Loucy (cell line): ENCODE measurements at regions not wholly inside any gene's neighbourhood (a gene's known extent, or its start where the extent isn't known, plus 50 kb on each side); places are given as distances from the start of the nearest gene placed in this dataset.

Source experiments
- H2AFZ ChIP-seq: fragments of 200-600 bp; sonication (generic); 2 replicates; pipeline ENCODE4 v1.6.0; 2016; ENCODE audit warnings: antibody characterized with exemption, mild to moderate bottlenecking, low read length, moderate library complexity
- H3F3A ChIP-seq: fragments of 200-600 bp; 2 replicates; pipeline ENCODE4 v1.6.0; 2016; ENCODE audit warnings: antibody characterized with exemption, low read depth, mild to moderate bottlenecking
- H3K27me3 ChIP-seq: fragments of 200-600 bp; sonication (generic); 2 replicates; pipeline ENCODE4 v1.6.1; 2014; ENCODE audit warnings: low read length, mild to moderate bottlenecking; ENCODE audit not compliant: insufficient read depth, poor library complexity, severe bottlenecking
- H3K36me3 ChIP-seq: fragments of 200-600 bp; sonication (generic); 2 replicates; pipeline ENCODE4 v1.6.1; 2016; ENCODE audit warnings: low read length; ENCODE audit not compliant: insufficient read depth
- H3K4me1 ChIP-seq: fragments of 200-600 bp; sonication (generic); 2 replicates; pipeline ENCODE4 v1.5.1; 2014; ENCODE audit warnings: low read length, mild to moderate bottlenecking; ENCODE audit not compliant: insufficient read depth, poor library complexity, severe bottlenecking
- H3K4me2 ChIP-seq: fragments of 200-600 bp; sonication (generic); 2 replicates; pipeline ENCODE4 v1.6.0; 2014; ENCODE audit warnings: antibody characterized with exemption, low read length, low read depth, mild to moderate bottlenecking; ENCODE audit not compliant: poor library complexity, severe bottlenecking
- H3K4me3 ChIP-seq: fragments of 200-600 bp; sonication (generic); 2 replicates; pipeline ENCODE4 v1.5.1; 2014; ENCODE audit warnings: low read length, mild to moderate bottlenecking, mixed read lengths; ENCODE audit not compliant: poor library complexity, severe bottlenecking
- H3K79me2 ChIP-seq: fragments of 200-600 bp; sonication (generic); 2 replicates; pipeline ENCODE4 v1.6.1; 2014; ENCODE audit warnings: low read length; ENCODE audit not compliant: insufficient read depth
- H3K9ac ChIP-seq: fragments of 200-600 bp; sonication (generic); 2 replicates; pipeline ENCODE4 v1.6.0; 2014; ENCODE audit warnings: mild to moderate bottlenecking, low read depth, low read length, moderate library complexity; ENCODE audit not compliant: poor library complexity, severe bottlenecking
- H3K9me2 ChIP-seq: fragments of 200-600 bp; sonication (generic); replicated peaks from 2 replicates; pipeline ENCODE4 v1.6.1; 2016; ENCODE audit warnings: low read depth, low read length, mixed read lengths
- H3K9me3 ChIP-seq: fragments of 200-600 bp; sonication (generic); 2 replicates; pipeline ENCODE4 v1.6.1; 2014; ENCODE audit warnings: mild to moderate bottlenecking, antibody characterized with exemption, low read length, low read depth; ENCODE audit not compliant: insufficient read depth
- H4K20me1 ChIP-seq: fragments of 200-600 bp; sonication (generic); 2 replicates; pipeline ENCODE4 v1.6.0; 2014; ENCODE audit warnings: antibody characterized with exemption, low read length, mild to moderate bottlenecking; ENCODE audit not compliant: insufficient read depth, poor library complexity, severe bottlenecking
- EZH2phosphoT487 ChIP-seq: fragments of 200-600 bp; IDR thresholded peaks from 2 replicates; pipeline ENCODE4 v1.6.1; 2018; ENCODE audit warnings: antibody characterized with exemption, mild to moderate bottlenecking, moderate library complexity, borderline replicate concordance
- TF ChIP-seq, protein P1 (sequence below): fragments of 200-600 bp; sonication (generic); conservative IDR thresholded peaks from 2 replicates; pipeline ENCODE4 v1.5.1; 2014; ENCODE audit warnings: mild to moderate bottlenecking, antibody characterized with exemption, low read length

DNA sequence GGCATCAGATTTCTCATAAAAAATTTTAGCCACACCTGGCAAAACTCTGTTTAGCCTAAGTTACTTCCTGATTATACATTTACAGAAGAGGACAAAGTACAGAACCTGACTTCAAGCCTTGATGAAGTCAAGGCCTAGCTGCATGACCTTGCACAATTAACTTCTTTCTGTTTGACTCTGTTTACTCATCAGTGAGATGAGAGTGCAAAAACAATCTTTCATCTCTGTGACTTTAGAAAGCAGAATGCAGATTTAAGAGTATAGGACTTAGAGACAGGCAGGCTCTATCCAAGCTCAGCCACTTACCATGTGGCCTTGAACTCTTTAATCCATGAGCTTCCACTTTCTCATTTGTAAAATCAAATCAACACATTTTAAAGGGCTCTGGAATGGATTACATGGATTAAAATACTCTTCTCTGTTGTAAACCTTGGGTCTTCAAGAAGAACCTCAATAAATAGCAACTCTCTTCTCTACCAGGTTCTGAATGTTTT is 1178.9 kb downstream of the FLRT2 start:
- H3K79me2 ChIP-seq = no peaks in the 10 kb centered on the region
- TF ChIP-seq EZH2phosphoT487 = no peak
- TF ChIP-seq, protein P1, sequence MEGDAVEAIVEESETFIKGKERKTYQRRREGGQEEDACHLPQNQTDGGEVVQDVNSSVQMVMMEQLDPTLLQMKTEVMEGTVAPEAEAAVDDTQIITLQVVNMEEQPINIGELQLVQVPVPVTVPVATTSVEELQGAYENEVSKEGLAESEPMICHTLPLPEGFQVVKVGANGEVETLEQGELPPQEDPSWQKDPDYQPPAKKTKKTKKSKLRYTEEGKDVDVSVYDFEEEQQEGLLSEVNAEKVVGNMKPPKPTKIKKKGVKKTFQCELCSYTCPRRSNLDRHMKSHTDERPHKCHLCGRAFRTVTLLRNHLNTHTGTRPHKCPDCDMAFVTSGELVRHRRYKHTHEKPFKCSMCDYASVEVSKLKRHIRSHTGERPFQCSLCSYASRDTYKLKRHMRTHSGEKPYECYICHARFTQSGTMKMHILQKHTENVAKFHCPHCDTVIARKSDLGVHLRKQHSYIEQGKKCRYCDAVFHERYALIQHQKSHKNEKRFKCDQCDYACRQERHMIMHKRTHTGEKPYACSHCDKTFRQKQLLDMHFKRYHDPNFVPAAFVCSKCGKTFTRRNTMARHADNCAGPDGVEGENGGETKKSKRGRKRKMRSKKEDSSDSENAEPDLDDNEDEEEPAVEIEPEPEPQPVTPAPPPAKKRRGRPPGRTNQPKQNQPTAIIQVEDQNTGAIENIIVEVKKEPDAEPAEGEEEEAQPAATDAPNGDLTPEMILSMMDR = no peak
- no peaks in the 10 kb centered on the region for H3K9me2 ChIP-seq
- H3K4me2 ChIP-seq = no peak overlapping the region
- no peaks in the 10 kb centered on the region for H3K27me3 ChIP-seq
- H3F3A ChIP-seq = no peaks in the 10 kb centered on the region; the same call in 1 of the 2 replicates
- no peaks in the 10 kb centered on the region for H4K20me1 ChIP-seq
- H3K4me1 ChIP-seq = peaks cover 33% of the 10 kb centered on the region
- H3K9me3 ChIP-seq = peaks cover 6% of the 10 kb centered on the region; the same call in 1 of the 2 replicates
- no peak overlapping the region for H3K9ac ChIP-seq
- no peak overlapping the region for H3K4me3 ChIP-seq
- no peaks in the 10 kb centered on the region for H3K36me3 ChIP-seq
- H2AFZ ChIP-seq = peak overlapping the region; percentile 50

DNA sequence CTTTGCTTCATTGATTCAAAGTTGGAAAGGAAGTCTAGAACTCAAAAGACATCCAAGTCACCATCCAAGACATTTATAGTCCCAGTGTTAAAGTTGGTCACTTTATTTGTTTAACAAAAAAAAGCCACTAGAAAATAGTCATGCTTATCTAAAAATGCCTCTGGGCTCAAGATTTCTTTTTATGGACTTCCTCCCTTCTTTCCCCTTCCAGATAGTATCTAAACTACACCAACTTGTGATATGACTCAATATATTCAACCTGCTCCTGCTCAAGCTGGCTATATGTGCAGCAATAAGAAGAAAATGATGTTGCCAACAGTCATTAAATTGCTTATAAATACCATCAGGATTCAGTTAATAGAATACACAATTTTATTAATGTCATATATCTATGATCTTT is 1177.1 kb downstream of the FLRT2 start:
- Histone ChIP-seq H3F3A (no peaks in the 10 kb centered on the region; the same call in 1 of the 2 replicates), H2AFZ (no peak overlapping the region), H3K4me3 (peak overlapping the region; percentile 1), H3K27me3 (no peaks in the 10 kb centered on the region), H3K9me3 (peaks cover 6% of the 10 kb centered on the region; the same call in 1 of the 2 replicates), H3K79me2 (no peaks in the 10 kb centered on the region), H3K9me2 (no peaks in the 10 kb centered on the region), H4K20me1 (no peaks in the 10 kb centered on the region), H3K4me2 (peak overlapping the region; percentile 51), H3K4me1 (peaks cover 33% of the 10 kb centered on the region), H3K36me3 (no peaks in the 10 kb centered on the region), H3K9ac (no peak overlapping the region)
- TF ChIP-seq, protein P1 = no peak
- TF ChIP-seq EZH2phosphoT487 = no peak

DNA sequence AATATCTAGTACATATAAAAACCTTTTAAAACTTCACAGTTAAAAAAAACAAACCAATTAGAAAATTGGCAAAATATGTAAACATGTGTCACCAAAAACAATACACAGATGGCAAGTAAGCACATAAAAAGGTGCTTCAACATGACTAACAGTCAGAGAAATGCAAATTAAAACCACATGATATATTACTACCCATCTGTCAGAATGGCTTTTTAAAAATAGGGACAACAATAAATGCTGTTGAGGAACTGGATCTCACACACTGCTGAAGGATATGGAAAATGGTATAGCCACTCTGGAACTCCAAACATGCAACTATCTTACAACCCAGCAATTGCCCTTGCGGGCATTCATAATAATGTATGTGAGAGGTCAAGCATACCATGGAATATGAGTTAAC is 1153.6 kb downstream of the FLRT2 start:
- TF ChIP-seq EZH2phosphoT487 = no peak
- TF ChIP-seq, protein P1 = no peak
- H2AFZ ChIP-seq = no peak overlapping the region
- H3K4me2 ChIP-seq = no peak overlapping the region
- H3F3A ChIP-seq = no peaks in the 10 kb centered on the region
- H3K9me2 ChIP-seq = no peaks in the 10 kb centered on the region
- H3K79me2 ChIP-seq = no peaks in the 10 kb centered on the region
- H3K36me3 ChIP-seq = no peaks in the 10 kb centered on the region
- no peaks in the 10 kb centered on the region for H3K27me3 ChIP-seq
- H4K20me1 ChIP-seq = no peaks in the 10 kb centered on the region
- no peaks in the 10 kb centered on the region for H3K4me1 ChIP-seq
- no peak overlapping the region for H3K9ac ChIP-seq
- H3K4me3 ChIP-seq = no peak overlapping the region
- no peaks in the 10 kb centered on the region for H3K9me3 ChIP-seq
